Activated CD8-positive, alpha-beta memory T cell treated with anti-CD3 and anti-CD28 coated beads, Interleukin-2, amount 50 U/mL, for 1 hour (primary cell): ENCODE measurements at regions not wholly inside any gene's neighbourhood (a gene's known extent, or its start where the extent isn't known, plus 50 kb on each side); places are given as distances from the start of the nearest gene placed in this dataset.
"Not testable (repeated sequence)": the region's sequence is repeated elsewhere in the genome, so short reads cannot be mapped to it uniquely, and the experiment has no call there.

Source experiments
- DNase-seq: peaks from one replicate; pipeline ENCODE4 v3.0.0-alpha.2; 2020; ENCODE audit errors: extremely low read depth

DNA sequence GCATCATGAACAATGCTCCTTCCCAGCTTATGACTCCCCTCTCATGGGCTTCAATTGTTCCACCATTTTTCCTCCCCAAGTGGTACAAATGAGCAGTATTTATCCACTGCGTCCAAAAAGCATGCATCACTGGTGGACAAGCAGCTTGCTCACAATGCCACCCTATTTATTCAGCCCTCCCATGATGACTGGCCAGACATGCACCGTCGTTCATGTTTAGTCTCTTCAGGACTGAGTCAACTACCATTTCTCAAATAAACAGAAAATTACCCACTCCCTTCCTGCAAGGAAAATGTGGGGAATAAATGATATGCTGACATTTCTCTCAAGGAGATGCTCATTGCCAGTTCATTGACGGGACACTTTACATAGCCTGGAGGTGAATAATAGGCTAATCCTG, 300.4 kb downstream of the C6orf118 start:
- DNase-seq: no peak

DNA sequence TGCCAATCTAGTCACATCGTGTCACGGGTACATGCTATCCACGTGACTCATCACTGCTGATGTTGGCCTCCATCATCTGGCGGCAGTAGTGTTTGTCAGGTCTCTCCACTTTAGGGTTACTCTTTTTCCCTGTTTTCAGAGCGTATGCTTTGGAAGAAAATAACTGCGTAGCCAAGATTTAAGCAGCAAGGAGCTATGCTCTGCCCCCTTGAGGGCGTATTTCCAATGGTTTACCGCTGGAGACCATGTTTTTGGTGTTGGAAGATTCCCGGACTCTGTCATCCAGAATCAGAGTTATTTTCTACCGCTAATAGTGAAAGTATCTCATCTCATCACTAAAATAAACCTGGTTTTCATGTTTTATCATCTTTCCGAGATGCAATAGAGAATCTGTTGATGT, 306.5 kb downstream of the C6orf118 start:
- DNase-seq: no peak

DNA sequence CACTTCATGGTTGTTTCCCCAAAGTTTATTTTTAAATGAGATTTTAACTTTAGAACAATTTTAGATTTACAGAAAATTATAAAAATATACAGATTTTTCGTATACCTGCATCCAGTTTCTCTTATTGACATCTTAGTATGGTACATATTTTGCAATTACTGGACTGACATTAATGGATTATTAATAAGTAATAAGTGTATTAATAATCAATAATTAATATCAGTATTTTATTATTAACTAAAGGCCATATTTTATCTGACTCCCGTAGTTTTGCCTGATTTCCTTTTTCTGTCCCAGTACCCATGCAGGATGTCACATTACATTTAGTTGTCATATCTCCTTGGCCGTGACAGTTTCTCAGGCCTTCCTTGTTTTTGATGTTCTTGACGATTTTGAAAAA, 307.0 kb downstream of the C6orf118 start:
- no peak for DNase-seq

DNA sequence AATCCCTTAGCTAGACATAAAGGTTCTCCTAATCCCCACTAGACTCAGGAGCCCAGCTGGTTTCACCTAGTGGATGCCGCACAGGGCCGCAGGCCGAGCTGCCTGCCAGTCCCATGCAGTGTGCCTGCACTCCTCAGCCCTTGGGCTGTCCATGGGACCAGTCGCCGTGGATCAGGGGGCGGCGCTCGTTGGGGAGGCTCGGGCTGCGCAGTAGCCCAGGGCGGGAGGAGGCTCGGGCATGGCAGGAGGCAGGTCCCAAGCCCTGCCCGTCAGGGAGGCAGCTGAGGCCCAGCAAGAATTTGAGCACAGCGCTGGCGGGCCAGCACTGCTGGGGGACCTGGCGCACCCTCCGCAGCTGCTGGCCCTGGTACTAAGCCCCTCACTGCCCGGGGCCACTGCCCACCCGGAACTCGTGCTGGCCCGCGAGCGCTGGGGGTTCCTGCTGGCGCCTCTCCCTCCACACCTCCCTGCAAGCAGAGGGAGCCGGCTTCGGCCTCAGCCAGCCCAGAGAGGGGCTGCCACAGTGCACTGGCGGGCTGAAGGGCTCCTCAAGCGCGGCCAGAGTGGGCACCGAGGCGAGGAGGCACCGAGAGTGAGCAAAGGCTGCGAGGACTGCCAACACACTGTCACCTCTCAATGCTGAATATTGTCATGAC, 307.8 kb downstream of the C6orf118 start:
- DNase-seq: no peak

DNA sequence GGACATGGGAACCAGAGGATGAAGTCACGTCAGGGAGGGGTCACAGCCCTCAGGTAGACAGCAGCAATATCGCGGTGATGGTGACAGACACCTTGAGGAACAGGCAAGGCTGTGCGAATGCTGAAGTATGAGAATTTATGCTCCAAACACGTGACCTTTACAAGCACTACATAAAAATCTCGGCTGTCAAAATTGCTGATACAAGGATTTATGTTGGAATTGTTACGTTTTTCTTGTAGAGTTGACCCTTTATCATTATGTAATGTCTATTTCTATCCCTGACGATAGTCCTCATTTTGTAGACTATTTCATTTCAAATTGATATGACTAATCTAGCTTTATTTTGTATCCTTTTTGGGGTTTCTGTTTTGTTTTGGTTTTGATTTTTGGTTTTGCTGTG, 311.1 kb downstream of the C6orf118 start:
- DNase-seq: no peak

DNA sequence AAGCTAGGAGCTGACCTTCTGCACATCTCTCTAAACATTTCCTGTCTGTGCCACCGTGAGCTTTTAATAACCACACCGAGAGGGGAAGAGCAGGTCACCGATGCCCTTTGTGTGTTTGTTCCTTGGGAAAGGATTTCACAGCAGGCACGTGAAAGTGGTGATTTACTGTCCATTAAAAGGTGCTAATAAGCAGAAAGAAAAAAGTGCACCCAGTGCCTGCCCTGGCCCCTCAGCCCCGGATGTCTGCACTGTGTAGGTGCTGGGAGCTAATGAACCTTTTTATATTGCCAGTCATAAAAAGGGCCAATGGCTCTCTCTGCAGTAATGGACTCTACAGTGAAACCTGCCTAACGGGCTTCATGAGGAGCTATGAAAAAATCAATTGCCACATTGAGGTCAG, 312.6 kb downstream of the C6orf118 start:
- DNase-seq: no peak

DNA sequence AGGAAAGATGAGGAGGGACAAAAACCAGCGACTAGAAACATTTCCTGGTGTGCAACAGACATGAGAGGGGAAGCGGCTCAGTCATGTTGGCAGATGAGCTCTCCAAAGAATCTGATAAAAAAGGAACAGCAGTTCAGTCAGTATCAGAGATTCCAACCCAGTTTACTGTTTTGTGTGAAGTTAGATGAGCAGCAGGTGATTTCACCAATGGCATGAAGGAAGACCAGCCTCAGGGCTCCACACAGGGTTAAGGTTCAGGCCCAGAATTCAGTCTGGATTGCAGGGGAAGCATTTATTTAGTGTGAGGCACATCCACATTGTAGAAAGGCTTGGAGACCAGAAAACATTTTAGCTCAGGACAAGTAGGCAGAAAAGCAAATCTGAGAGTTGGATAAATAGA, 317.8 kb downstream of the C6orf118 start:
- no peak for DNase-seq

DNA sequence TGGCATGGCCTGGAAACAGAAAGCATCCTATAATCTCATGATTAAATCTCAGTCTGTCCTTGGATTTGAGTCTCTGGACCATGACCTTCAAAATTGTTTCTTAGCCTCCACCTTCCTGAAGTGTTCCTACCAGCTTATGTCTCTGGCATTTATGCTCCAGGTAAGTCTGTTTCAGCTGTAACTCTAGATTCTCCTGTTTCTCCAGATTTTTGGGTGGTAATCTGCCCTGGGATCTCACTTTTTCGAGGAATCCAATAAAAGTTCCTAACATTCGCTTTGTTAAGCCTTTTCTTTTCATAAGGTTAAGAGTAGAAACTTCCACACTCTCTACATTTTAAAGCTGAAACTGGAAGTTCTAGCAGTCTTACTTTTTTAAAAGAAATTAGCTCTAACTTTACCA, 318.5 kb downstream of the C6orf118 start:
- DNase-seq: no peak

DNA sequence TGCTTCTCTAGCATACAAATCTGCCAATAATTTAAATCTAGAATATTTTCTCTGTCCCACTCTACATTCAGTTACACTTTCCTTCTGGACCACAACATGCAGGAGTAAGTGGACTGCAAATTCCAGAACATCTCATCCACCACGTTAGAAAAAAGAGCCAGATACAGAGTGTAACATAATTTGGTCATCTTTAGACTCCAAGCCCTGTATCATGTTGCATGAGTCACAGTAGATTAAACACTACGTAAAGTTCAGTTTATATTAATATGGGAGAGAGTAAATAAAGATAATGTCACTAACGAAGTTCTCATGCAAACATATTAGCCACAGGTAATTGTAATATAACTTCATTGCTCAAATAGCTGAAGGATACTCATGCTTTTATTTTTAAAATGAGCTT, 327.0 kb downstream of the C6orf118 start:
- DNase-seq: no peak

DNA sequence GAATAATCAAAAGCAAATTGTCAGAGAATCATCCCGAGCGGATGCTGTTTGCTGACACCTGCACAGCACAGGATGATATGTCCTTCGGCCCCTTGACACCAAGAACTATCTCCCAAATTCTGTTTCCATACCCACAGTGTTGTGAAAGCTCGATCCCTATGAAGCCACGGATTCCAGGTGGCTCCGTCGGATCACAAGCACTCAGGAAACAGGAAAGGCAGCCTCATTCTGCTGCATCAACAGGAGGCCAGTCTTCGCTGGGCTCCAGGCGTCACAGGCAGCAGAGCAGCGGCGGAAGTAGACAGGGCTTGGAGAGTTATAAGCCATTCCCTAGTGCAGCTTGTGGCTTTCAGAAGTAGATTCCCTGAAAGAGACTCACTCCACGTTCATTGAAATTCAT, 342.3 kb downstream of the C6orf118 start:
- DNase-seq: no peak

DNA sequence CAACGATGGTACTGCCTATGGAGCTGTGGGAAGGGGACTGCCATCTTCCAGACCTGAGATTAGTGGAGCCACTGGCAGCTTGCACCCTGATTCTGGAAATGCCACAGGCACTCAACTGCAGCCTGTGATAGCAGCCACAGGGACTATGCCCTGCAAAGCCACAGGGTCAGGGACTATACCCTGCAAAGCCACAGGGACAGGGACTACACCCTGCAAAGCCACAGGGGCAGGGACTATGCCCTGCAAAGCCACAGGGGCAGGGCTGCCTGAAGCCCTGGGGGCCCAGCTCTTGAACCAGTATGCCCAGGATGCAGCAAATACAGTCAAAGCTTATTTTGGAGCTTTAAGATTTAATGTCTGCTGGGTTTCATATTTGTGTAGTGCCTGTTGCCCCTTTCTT, 346.6 kb downstream of the C6orf118 start:
- DNase-seq: no peak

DNA sequence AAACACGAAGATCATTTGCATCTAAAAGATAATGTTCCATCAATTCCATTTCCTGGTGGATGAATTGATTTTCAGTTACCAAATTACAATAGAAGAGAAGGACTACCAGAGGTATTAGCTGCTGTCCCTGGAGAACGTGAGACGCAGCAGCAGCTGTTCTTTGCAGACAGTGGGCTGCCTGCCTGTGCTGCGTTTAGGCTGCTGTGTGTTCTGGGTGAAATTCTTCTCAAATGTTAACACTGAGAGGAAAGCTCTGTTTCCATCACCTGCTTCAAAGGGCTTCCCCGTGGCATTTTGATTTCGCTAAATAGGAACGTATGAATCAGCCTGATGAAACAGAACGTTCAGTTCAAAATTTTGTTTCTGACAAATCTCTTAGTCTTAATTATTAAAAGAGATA, 362.2 kb downstream of the C6orf118 start:
- DNase-seq: no peak

DNA sequence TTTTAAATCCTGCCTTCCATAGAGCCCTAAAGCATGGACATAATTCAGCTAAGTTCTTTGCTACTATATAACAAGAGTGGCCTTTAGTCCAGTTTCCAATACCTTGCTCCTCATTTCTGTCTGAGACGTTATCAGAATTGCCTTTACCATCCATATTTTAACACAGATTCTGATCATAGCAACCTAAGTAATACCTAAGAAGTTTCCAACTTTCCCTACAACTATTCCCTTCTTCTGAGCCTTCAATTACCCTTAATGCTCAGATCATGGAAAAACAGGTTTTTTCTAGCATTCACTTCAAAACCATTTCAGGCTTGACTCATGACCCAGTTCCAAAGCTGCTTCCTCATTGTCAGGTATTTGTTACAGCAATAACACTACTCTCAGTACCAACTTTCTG, 367.1 kb downstream of the C6orf118 start:
- no peak for DNase-seq

DNA sequence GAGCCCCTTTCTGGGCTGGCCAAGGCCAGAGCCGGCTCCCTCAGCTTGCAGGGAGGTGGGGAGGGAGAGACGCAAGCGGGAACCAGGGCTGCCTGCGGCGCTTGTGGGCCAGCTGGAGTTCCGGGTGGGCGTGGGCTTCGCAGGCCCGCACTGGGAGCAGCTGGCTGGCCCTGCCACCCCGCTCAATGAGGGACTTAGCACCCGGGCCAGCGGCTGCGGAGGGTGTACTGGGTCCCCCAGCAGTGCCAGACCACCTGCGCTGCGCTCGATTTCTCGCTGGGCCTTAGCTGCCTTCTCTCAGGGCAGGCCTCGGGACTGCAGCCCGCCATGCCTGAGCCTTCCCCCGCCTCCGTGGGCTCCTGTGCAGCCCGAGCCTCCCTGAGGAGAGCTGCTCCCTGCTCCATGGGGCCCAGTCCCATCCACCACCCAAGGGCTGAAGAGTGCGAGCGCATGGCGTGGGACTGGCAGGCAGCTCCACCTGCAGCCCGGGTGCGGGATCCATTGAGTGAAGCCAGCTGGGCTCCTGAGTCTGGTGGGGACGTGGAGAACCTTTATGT, 376.1 kb downstream of the C6orf118 start:
- not testable (repeated sequence) for DNase-seq

DNA sequence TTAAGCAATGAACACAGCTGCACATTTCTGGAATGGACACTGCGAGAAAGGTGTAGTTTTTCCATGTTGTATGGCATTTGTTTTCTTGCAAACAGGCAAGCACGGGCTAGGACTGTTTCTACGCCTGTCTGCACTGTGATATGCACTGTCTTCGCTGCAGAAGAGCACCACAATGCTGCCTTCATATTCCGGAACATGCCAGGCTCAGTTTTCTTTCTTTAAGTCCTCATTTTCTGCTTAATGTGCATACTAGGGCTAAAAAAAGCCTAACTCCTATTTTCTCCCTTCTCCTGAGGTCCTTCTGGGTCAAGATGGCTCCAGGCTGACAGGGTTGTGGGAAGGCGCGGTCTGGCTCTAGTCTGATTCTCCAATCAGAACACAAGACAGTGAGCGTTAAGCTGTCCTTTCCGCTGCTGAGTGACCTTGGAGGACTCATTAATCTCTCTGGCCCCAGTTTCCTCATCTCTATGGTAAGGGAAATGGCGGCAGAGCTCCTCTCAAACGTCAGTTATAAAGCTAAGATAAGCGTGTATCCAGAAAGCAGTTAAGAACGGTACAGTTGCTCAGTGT, 379.9 kb downstream of the C6orf118 start:
- no peak for DNase-seq

DNA sequence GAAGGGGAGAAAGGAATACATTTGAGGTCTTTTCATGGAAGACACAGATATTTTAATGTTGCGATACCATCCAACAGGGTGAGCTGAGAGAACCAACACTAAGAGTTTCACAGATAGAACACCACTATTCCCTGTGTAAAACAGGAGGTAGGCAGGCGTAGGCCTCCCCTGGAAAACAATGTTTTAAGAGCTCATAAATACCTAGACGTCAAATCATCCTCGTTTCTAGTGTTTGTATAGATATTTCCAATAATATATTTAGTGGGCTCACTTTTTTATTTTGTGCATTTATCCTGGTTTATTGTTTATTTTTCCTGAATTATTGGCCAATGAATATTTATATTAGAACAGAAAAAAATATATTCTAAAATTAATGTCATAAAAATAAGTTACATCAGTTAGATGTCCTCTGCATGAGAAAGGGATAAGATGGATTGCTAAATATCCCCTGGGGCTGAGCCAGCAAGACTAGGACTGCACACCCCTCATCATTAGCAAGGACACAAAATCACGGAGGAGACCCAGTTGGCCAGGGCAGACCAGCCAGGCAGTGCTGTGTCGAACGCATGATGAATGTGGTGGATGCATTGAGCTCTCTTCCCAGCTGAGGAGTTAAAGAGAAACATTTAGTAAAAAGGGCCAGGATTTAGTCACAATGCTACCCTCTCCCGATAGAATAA, 380.5 kb downstream of the C6orf118 start:
- no peak for DNase-seq

DNA sequence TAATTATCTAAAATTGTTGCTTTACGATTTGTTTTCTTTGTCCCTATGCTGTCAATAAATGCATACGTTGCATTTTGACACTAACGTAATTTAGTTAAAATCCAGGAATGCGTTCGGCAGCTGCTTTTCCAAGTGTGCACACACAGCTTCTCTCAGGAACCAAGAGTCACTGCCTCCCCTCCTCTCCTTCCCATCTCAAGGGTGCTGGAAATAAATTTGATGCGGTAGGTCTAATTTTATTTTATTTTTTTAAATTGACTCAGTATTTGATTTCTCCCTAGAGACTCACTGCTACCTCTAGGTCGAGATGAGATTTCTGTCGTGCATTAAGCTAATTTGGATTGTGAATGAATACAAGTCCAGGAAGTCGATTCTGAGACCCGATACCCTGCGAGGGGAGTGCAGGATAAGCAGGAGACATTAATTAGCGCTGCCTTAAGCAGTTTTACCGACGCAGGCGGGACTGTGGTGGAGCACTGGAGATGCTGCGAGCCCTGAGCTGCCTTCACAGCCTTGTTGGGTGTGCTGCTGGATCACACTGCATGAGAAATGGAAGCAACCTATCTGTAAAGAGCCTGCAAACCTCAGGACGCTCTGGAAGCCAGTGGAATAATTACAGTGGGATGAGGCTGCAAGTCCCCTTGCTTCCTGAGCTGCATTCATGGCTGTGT, 381.2 kb downstream of the C6orf118 start:
- DNase-seq: no peak

DNA sequence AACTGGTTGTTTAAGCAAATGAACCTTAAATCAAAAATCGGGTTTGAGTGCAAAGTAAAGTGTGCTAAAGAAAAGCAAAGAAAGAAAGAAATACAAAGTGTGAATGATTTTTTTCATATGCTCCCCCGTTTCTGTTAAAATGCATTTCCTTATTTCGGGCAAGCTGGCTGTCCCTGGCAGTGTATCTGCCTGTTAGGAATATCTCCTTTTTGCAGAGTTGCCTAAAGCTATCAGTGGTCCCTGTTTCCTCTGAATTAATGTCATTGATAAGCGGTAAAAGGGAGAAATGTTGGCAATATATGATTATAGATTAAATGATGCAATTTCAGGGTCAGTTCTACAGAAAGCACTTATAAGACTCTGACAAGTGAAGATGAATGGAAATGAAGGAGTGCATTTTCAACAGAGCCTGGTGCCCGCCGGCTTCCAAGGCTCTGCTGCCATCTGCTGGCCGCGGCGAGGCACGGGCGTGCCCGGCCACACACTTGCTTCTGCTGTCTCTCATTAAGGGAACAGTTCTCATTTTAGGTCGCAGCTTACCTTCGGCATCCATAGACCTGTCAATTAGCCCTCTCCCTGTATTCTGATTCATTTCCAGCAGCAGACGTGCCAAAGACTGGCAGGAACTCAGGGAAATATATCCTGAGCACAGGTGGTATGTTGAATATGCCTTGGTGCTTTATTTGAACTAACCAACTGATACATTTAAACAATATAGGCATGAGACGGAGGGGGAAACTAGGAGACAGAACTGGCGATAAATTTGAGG, 381.9 kb downstream of the C6orf118 start:
- no peak for DNase-seq

DNA sequence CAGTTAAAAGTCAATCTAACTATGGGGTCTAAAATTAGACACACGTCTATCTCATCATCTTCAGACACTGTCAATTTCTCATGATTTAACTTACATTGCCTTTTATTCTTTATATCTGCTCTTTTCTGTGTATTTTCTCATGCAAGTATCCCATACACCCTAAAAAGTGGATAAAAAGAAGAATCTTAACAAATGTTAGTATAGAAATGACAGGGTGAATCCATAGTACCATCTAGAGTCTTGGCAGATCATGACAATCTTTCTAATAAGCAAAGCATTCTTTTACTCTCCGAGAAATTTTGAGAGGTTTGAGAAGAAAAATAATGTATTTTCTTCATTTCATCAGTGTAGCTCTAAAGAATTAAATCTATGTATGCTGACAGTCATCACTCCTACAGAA, 382.7 kb downstream of the C6orf118 start:
- DNase-seq: no peak

DNA sequence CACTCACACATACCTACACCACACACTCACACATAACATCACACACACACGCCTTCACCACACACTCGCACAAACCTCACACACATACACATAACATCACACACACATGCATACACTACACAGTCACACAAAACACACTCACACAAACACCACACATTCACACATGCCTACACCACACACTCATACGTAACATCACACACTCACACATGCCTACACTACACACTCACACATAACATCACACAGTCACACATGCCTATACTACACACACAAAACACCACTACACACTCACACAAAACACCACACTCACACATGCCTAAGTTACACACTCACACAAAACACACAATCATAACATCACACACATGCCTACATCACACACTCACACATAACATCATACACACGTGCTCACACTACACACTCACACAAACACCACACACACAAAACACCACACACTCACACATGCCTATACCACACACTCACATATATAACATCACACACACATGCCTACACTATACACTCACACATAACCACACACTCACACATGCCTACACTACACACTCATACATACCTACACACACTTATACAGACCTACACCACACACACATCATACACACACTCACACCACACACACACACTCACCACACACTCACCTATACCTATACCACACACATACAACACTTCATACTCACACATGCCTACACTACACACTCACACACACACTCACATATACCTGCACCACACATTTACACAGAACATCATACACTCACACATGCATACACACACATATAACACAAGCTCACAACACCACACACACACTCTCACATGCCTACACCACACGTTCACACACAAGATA, 383.5 kb downstream of the C6orf118 start:
- DNase-seq: no peak

DNA sequence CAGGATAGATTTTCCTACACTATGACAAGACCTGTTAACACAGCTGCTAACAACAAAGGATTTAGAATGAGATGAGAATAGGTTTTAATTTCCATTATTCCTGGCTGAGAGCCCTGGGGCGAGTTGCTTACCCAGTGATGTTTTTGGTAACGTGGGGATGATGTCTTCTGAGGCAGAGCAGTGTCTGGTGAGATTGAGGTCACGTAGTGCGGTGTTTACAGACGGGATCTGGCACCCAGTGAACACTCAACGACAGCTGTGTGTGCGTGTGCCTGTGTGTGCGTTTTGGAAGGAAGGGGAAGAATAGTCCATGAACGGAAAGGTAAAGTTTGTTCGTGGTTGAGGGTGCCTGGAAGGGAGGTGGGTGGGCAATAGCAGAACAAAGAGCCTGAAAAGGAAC, 384.7 kb downstream of the C6orf118 start:
- no peak for DNase-seq
